COLO668 (cell line): ENCODE measurements at regions not wholly inside any gene's neighbourhood (a gene's known extent, or its start where the extent isn't known, plus 50 kb on each side); places are given as distances from the start of the nearest gene placed in this dataset.

Source experiments
- DNase-seq: peaks from one replicate; lab custom pipeline; 2025; ENCODE audit not compliant: unreplicated experiment; lab: John Stamatoyannopoulos, UW

DNA sequence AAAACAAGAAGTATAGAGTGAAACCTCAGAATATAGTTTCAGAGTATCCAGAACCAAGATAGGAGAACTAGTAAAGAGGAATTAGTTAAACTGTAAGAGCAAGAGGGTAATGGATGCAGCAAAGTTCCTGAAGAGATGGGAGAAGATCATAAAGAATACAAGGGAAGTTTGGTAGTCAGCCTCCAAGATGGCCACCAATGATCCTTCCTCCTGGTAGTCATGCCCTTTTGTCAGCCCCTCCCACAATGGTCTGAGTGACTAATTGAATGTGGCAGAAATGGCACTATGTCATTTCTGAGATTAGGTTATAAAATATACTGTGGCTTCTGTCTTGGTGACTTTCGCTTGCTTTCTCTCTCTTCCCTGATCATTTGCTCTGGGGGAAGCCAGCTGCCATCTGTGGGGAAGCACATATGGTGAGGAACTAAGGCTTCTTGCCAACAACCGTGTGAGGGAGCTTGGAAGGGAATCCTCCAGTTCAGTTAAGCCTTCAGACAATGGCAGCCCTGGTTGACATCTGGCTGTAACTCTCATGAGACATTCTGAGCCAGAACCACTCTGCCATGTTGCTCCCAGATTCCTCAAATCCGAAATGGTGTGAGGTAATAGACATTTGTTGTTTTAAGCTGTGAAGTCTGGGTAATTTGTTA lies 55.3 kb upstream of the AMN1 start:
- DNase-seq, result no peak

DNA sequence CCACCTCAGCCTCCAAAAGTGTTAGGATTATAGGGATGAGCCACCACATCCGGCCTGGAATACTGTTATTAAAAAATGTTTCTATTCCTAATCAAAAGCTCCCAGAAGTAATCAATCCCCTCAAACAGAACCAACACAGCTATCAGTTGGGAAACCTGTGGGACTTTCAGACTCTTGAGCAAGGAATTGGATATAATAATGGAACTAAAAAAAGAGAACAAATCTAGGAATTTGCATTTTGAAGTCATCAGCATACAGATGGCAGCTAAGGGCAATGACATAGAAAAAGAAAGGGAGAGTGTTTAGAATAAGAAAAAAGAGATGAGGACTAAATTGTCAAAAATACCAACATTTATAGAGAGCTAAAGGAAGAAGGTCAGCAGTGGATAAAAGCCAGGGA lies 54.7 kb upstream of the AMN1 start:
- no peak for DNase-seq

DNA sequence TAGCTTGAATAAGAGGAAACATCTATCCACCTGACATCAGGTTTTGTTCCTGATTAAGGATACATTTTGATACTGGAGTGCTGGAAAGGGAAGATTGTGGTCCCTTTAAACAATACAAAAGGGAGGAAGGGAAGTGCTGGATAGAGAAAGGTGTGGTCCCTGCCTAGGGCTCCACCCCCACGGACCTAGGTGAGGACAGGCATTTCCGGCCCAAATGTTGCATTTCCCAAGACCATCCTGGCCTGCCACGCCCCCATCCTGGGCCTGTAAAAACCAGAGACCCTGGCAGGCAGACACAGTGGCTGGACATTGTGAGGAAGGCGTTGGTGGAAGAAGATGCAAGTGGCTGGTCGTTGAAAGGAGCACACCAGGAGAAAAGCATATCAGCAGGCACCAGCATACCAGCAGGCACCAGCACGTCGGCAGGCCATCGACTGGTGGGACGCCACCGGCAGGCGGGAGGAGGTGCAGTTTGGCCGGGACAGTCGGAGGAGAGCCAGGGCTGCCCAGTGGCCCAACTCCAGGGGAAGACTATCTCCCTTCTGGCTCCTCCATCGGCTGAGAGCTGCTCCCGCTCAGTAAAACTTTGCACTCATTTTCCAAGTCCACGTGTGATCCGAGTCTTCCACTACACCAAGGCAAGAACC lies 53.2 kb upstream of the AMN1 start:
- no peak for DNase-seq

DNA sequence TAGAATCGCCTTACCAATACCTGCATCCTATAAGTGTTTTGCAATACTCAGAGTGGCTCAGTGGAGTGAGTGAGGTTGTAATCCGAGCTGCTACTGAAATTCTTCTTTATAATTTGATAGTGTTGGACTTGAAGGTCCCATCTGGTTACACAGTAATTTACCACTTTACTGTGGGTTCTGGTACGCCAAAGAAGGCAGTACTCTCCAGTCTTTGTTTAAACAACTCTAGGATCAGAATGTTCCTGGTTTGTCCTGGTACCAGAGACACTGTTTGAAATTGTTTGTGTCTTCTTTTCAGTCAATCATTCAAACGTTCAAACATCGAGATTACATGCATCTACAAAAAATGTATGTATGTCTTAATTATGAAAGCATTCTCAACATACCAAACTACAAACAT lies 51.3 kb upstream of the AMN1 start:
- DNase-seq, result no peak

DNA sequence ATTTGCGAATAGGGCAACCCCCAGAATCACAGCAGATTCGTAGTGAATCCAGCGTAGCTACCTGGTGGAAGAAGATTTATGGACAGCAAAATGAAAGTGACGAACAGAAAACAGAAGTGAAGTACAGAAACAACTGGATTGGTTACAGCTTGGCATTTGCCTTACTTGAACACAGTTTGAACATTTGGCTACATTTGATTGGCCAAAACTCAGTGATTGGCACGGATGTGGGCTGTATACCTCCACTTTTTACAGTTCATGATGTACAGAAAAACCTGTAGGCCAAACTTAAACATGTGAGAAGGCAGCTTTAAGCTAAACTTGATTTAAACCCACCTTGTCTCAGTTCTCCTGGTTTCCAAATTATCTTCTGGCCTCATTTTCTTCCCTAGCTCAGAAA lies 49.9 kb upstream of the AMN1 start:
- DNase-seq, result no peak
